Mammary epithelial cell (primary cell): ENCODE measurements at regions not wholly inside any gene's neighbourhood (a gene's known extent, or its start where the extent isn't known, plus 50 kb on each side); places are given as distances from the start of the nearest gene placed in this dataset.

Experiments
- EZH2 ChIP-seq: IDR thresholded peaks from 2 replicates; pipeline ENCODE4 v1.6.1; 2012; ENCODE audit warnings: low read length, inconsistent platforms, borderline replicate concordance
- TF ChIP-seq, protein P1 (sequence below), 2 donors: IDR thresholded peaks in 1 of 2; conservative IDR thresholded peaks in 1 of 2; 2 replicates each; pipeline ENCODE4 v1.5.1; 2011 to 2012; ENCODE audit warnings: inconsistent platforms in 2 of 2, low read length in 2 of 2, mild to moderate bottlenecking in 2 of 2, control low read depth in 1 of 2, low read depth in 1 of 2; ENCODE audit not compliant: insufficient read depth in 1 of 2; ENCODE audit errors: extremely low read depth in 1 of 2

DNA sequence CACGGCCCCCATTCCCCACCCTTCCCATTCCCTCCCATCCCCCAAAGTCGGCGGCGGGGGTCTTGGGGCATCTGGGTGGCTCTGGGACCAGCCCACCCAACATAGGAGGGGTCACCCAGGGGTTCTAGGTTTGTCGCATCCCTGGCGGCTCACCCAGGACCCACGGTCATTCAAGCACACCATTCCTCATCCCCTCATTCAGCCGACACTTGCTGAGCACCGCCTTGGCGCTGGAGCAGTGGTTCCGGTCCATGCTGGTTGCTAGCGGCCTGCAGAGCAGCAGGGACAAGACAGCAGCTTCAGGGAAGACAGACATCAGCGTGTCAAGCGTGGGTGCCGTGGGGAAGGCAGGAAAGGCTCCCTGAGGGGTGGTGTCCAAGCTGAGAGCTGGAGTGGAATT, 50.5 kb upstream of the OTOS start:
- TF ChIP-seq EZH2, result no peak
- TF ChIP-seq, protein P1, sequence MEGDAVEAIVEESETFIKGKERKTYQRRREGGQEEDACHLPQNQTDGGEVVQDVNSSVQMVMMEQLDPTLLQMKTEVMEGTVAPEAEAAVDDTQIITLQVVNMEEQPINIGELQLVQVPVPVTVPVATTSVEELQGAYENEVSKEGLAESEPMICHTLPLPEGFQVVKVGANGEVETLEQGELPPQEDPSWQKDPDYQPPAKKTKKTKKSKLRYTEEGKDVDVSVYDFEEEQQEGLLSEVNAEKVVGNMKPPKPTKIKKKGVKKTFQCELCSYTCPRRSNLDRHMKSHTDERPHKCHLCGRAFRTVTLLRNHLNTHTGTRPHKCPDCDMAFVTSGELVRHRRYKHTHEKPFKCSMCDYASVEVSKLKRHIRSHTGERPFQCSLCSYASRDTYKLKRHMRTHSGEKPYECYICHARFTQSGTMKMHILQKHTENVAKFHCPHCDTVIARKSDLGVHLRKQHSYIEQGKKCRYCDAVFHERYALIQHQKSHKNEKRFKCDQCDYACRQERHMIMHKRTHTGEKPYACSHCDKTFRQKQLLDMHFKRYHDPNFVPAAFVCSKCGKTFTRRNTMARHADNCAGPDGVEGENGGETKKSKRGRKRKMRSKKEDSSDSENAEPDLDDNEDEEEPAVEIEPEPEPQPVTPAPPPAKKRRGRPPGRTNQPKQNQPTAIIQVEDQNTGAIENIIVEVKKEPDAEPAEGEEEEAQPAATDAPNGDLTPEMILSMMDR (conservative IDR thresholded peaks at IDR 0.05 in 1 of 2, IDR thresholded peaks at IDR 0.05 in 1 of 2; ENCODE audit: extremely low read depth in 1 of 2, insufficient read depth in 1 of 2, low read depth in 1 of 2, low read length in 2 of 2), result no peak
